LNCaP clone FGC (cell line): ENCODE measurements at regions not wholly inside any gene's neighbourhood (a gene's known extent, or its start where the extent isn't known, plus 50 kb on each side); places are given as distances from the start of the nearest gene placed in this dataset.
"Not testable (repeated sequence)": the region's sequence is repeated elsewhere in the genome, so short reads cannot be mapped to it uniquely, and the experiment has no call there.

Experiments
- DNase-seq: peaks from one replicate; pipeline ENCODE4 v3.0.0-alpha.2; 2011; ENCODE audit warnings: low read depth
- H3K4me3 ChIP-seq: 2 replicates; pipeline ENCODE4 v1.5.1; 2011; ENCODE audit warnings: mild to moderate bottlenecking, low read depth, low read length, control low read depth
- TF ChIP-seq, protein P1 (sequence below): IDR thresholded peaks from 2 replicates; pipeline ENCODE4 v1.5.1; 2012; ENCODE audit warnings: mild to moderate bottlenecking; ENCODE audit not compliant: control insufficient read depth, insufficient read depth; ENCODE audit errors: extremely low read depth

- TF ChIP-seq, protein P1, sequence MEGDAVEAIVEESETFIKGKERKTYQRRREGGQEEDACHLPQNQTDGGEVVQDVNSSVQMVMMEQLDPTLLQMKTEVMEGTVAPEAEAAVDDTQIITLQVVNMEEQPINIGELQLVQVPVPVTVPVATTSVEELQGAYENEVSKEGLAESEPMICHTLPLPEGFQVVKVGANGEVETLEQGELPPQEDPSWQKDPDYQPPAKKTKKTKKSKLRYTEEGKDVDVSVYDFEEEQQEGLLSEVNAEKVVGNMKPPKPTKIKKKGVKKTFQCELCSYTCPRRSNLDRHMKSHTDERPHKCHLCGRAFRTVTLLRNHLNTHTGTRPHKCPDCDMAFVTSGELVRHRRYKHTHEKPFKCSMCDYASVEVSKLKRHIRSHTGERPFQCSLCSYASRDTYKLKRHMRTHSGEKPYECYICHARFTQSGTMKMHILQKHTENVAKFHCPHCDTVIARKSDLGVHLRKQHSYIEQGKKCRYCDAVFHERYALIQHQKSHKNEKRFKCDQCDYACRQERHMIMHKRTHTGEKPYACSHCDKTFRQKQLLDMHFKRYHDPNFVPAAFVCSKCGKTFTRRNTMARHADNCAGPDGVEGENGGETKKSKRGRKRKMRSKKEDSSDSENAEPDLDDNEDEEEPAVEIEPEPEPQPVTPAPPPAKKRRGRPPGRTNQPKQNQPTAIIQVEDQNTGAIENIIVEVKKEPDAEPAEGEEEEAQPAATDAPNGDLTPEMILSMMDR, result no peak
- no peak for DNase-seq
Observed at GRCh38 chr13:81568824-81569223, 1227.9 kb upstream of the SPRY2 start.

GRCh38 chr13:81565849-81566248 lies 1224.9 kb upstream of the SPRY2 start:
- DNase-seq, result no peak
- H3K4me3 ChIP-seq, result no peak overlapping the region
- TF ChIP-seq, protein P1, result no peak

More at GRCh38 chr13:81568824-81569223, 1227.9 kb upstream of the SPRY2 start:
- no peak overlapping the region for H3K4me3 ChIP-seq

- DNase-seq, result no peak
- TF ChIP-seq, protein P1, result no peak
- no peak overlapping the region for H3K4me3 ChIP-seq
Observed at GRCh38 chr13:81563091-81563490, 1222.2 kb upstream of the SPRY2 start.

DNA sequence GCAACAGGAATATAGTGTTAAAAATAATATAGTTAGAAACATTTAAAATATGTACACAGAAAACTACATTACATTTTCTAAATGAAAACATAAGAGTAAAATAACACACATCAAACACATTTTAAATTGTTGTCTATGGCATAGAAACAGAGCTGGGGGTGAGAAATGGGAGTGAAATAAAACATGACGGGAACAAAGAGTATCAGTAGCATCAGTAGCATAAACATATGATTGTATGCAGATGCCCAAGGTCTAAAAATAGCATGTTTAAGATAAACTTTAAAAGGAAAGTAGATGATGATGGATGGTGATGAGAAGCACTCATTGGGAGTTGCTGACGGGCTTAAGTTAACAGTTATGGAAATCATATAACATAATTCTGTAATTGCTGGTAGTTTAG lies 1221.7 kb upstream of the SPRY2 start:
- TF ChIP-seq, protein P1, result no peak
- DNase-seq, result no peak
- H3K4me3 ChIP-seq, result no peak overlapping the region

- no peak for DNase-seq
- H3K4me3 ChIP-seq, result no peak overlapping the region
- TF ChIP-seq, protein P1, result no peak
Observed at GRCh38 chr13:81551036-81551435, 1210.1 kb upstream of the SPRY2 start.

DNA sequence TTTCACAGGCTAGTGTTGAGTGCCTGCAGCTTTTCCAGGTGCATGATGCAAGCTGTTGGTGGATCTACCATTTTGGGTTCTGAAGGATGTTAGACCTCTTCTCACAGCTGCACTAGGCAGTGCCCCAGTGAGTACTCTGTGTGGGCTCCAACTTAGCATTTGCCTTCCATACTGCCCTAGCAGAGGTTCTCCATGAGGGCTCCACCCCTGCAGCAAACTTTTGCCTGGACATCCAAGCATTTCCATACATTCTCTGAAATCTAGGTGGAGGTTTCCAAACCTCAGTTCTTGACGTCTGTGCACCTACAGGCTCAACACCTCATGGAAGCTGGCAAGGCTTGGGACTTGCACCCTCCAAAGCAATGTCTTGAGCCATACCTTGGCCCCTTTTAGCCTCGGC lies 1205.4 kb upstream of the SPRY2 start:
- not testable (repeated sequence) for DNase-seq, H3K4me3 ChIP-seq

DNA sequence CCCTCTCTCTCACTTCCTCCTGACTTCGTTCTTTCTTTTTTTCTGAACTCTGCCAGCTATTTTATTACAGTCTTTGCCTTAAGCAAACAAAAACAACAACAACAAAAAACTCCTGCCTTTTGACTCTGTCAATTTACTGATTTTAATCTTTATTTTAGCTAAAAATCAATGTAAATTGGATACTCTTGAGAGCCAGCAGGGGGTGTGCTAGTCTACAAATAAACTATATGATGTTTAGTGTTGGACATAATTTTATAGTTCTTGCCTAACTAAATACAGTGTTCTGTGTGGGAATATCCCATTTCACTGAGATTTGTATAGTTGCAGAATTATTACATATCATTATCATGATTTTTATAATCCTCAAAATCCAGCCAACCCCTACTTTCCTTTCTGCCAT lies 1199.9 kb upstream of the SPRY2 start:
- TF ChIP-seq, protein P1, result peak; percentile 23; the same call in 1 of the 2 replicates
- no peak for DNase-seq
- H3K4me3 ChIP-seq, result no peak overlapping the region
